ENCODE measurements at regions not wholly inside any gene's neighbourhood (a gene's known extent, or its start where the extent isn't known, plus 50 kb on each side); places are given as distances from the start of the nearest gene placed in this dataset.
"Not testable (repeated sequence)": the region's sequence is repeated elsewhere in the genome, so short reads cannot be mapped to it uniquely, and the experiment has no call there.

GRCh38 chrX:115840729-115841409 lies 279.9 kb downstream of the PLS3 start:
- DNase-seq: not testable (repeated sequence)

GRCh38 chrX:115850986-115851385 lies 290.0 kb downstream of the PLS3 start:
- not testable (repeated sequence) for DNase-seq

- not testable (repeated sequence) for DNase-seq
Measured at GRCh38 chrX:115853260-115853659, 292.3 kb downstream of the PLS3 start.

- not testable (repeated sequence) for DNase-seq
Measured at GRCh38 chrX:115881170-115881569, 289.4 kb upstream of the AGTR2 start.

GRCh38 chrX:115884121-115884520 lies 286.4 kb upstream of the AGTR2 start:
- DNase-seq: not testable (repeated sequence)

- DNase-seq: not testable (repeated sequence)
Measured at GRCh38 chrX:115888041-115888440, 282.5 kb upstream of the AGTR2 start.

GRCh38 chrX:115888519-115888918 lies 282.0 kb upstream of the AGTR2 start:
- not testable (repeated sequence) for DNase-seq

- DNase-seq: no peak
Measured at GRCh38 chrX:115889121-115889890, 281.2 kb upstream of the AGTR2 start.

GRCh38 chrX:115892056-115892708 lies 278.4 kb upstream of the AGTR2 start:
- DNase-seq: no peak

GRCh38 chrX:115892787-115893671 lies 277.5 kb upstream of the AGTR2 start:
- no peak for DNase-seq

- peak; percentile 0 for DNase-seq
Measured at GRCh38 chrX:115894087-115894486, 276.5 kb upstream of the AGTR2 start.

- DNase-seq: no peak
Measured at GRCh38 chrX:115895678-115896329, 274.7 kb upstream of the AGTR2 start.

- DNase-seq: no peak
Measured at GRCh38 chrX:115896362-115896761, 274.2 kb upstream of the AGTR2 start.

- DNase-seq: no peak
Measured at GRCh38 chrX:115897956-115898355, 272.6 kb upstream of the AGTR2 start.

GRCh38 chrX:115898382-115899001 lies 272.1 kb upstream of the AGTR2 start:
- peak; percentile 1 for DNase-seq

GRCh38 chrX:115900425-115900824 lies 270.1 kb upstream of the AGTR2 start:
- no peak for DNase-seq

GRCh38 chrX:115901241-115901640 lies 269.3 kb upstream of the AGTR2 start:
- DNase-seq: no peak

- no peak for DNase-seq
Measured at GRCh38 chrX:115902995-115903394, 267.5 kb upstream of the AGTR2 start.

- DNase-seq: no peak
Measured at GRCh38 chrX:115906276-115906675, 264.3 kb upstream of the AGTR2 start.

GRCh38 chrX:115906881-115907280 lies 263.7 kb upstream of the AGTR2 start:
- no peak for DNase-seq

- no peak for DNase-seq
Measured at GRCh38 chrX:115909017-115909416, 261.5 kb upstream of the AGTR2 start.

GRCh38 chrX:115911967-115912366 lies 258.6 kb upstream of the AGTR2 start:
- DNase-seq: no peak
